ENCODE measurements at regions not wholly inside any gene's neighbourhood (a gene's known extent, or its start where the extent isn't known, plus 50 kb on each side); places are given as distances from the start of the nearest gene placed in this dataset.

- no peaks in the 10 kb centered on the region for H3K9me2 ChIP-seq (replicated peaks; ENCODE audit: low read length)
- H3F3A ChIP-seq (ENCODE audit: low read length, unreplicated experiment) = no peaks in the 10 kb centered on the region
- H3K36me3 ChIP-seq (ENCODE audit: low read depth, low read length) = no peaks in the 10 kb centered on the region
- DNase-seq = no peak
- H3K79me2 ChIP-seq (ENCODE audit: low read length) = no peaks in the 10 kb centered on the region
- ChIA-PET CTCF (no interaction called here), POLR2A (ENCODE audit: unreplicated experiment) (no interaction called here)
- H3K9ac ChIP-seq (ENCODE audit: low read length) = no peak overlapping the region
- no peaks in the 10 kb centered on the region for H4K20me1 ChIP-seq (ENCODE audit: low read length)
- H3K4me3 ChIP-seq (ENCODE audit: low read length) = no peak overlapping the region
- no peak overlapping the region for H2AFZ ChIP-seq (ENCODE audit: low read length)
- H3K4me1 ChIP-seq (ENCODE audit: insufficient read depth, low read length) = peaks cover 22% of the 10 kb centered on the region
- no peaks in the 10 kb centered on the region for H3K9me3 ChIP-seq (ENCODE audit: low read length)
- TF ChIP-seq EZH2phosphoT487 (IDR thresholded peaks at IDR 0.05; ENCODE audit: borderline replicate concordance, low read length) = no peak
- TF ChIP-seq EZH2 (IDR thresholded peaks at IDR 0.05; ENCODE audit: low read length, unreplicated experiment) = no peak
- TF ChIP-seq CTCF (conservative IDR thresholded peaks at IDR 0.05; ENCODE audit: low read depth, low read length) = no peak
- H3K27ac ChIP-seq (ENCODE audit: low read length) = no peak overlapping the region
- no peak for ATAC-seq
- BruUV-seq (replicated peaks) = no TSS peak
- H3K27me3 ChIP-seq (ENCODE audit: low read length) = no peaks in the 10 kb centered on the region
- intact Hi-C loops (cut with micrococcal nuclease) = no loop called here
- no peak overlapping the region for H3K4me2 ChIP-seq (ENCODE audit: low read length)
These were observed 219.3 kb downstream of the PLPP3 start for GRCh38 chr1:56360021-56360420.

GRCh38 chr1:56359056-56359455 lies 220.3 kb downstream of the PLPP3 start:
- H3K9me3 ChIP-seq (ENCODE audit: low read length) = no peaks in the 10 kb centered on the region
- BruUV-seq (replicated peaks) = no TSS peak
- H4K20me1 ChIP-seq (ENCODE audit: low read length) = no peaks in the 10 kb centered on the region
- POLR2A ChIA-PET (ENCODE audit: unreplicated experiment) = no interaction called here
- no peak overlapping the region for H3K4me3 ChIP-seq (ENCODE audit: low read length)
- no peak overlapping the region for H3K27ac ChIP-seq (ENCODE audit: low read length)
- H3K79me2 ChIP-seq (ENCODE audit: low read length) = no peaks in the 10 kb centered on the region
- no peaks in the 10 kb centered on the region for H3F3A ChIP-seq (ENCODE audit: low read length, unreplicated experiment)
- H3K9ac ChIP-seq (ENCODE audit: low read length) = no peak overlapping the region
- no peak overlapping the region for H2AFZ ChIP-seq (ENCODE audit: low read length)
- H3K4me1 ChIP-seq (ENCODE audit: insufficient read depth, low read length) = peaks cover 21% of the 10 kb centered on the region
- no peaks in the 10 kb centered on the region for H3K36me3 ChIP-seq (ENCODE audit: low read depth, low read length)
- no peak for DNase-seq
- TF ChIP-seq EZH2phosphoT487 (IDR thresholded peaks at IDR 0.05; ENCODE audit: borderline replicate concordance, low read length) = no peak
- no peak for TF ChIP-seq EZH2 (IDR thresholded peaks at IDR 0.05; ENCODE audit: low read length, unreplicated experiment)
- no peak for TF ChIP-seq CTCF (conservative IDR thresholded peaks at IDR 0.05; ENCODE audit: low read depth, low read length)
- no peak overlapping the region for H3K4me2 ChIP-seq (ENCODE audit: low read length)
- CTCF ChIA-PET = no interaction called here
- no peaks in the 10 kb centered on the region for H3K27me3 ChIP-seq (ENCODE audit: low read length)
- ATAC-seq = no peak
- H3K9me2 ChIP-seq (replicated peaks; ENCODE audit: low read length) = no peaks in the 10 kb centered on the region
- intact Hi-C loops (cut with micrococcal nuclease) = no loop called here

GRCh38 chr1:56357927-56358690 lies 221.3 kb downstream of the PLPP3 start:
- peaks cover 12% of the 10 kb centered on the region for H3K4me1 ChIP-seq (ENCODE audit: insufficient read depth, low read length)
- H3K27me3 ChIP-seq (ENCODE audit: low read length) = no peaks in the 10 kb centered on the region
- H3K9ac ChIP-seq (ENCODE audit: low read length) = no peak overlapping the region
- no peak overlapping the region for H2AFZ ChIP-seq (ENCODE audit: low read length)
- no peaks in the 10 kb centered on the region for H3F3A ChIP-seq (ENCODE audit: low read length, unreplicated experiment)
- no peaks in the 10 kb centered on the region for H3K9me2 ChIP-seq (replicated peaks; ENCODE audit: low read length)
- intact Hi-C loops (cut with micrococcal nuclease) = no loop called here
- no peaks in the 10 kb centered on the region for H3K36me3 ChIP-seq (ENCODE audit: low read depth, low read length)
- H3K27ac ChIP-seq (ENCODE audit: low read length) = no peak overlapping the region
- H3K79me2 ChIP-seq (ENCODE audit: low read length) = no peaks in the 10 kb centered on the region
- H3K9me3 ChIP-seq (ENCODE audit: low read length) = no peaks in the 10 kb centered on the region
- ChIA-PET CTCF (no interaction called here), POLR2A (ENCODE audit: unreplicated experiment) (no interaction called here)
- BruUV-seq (replicated peaks) = no TSS peak
- no peak overlapping the region for H3K4me2 ChIP-seq (ENCODE audit: low read length)
- ATAC-seq (no peak), DNase-seq (no peak)
- TF ChIP-seq EZH2phosphoT487 (IDR thresholded peaks at IDR 0.05; ENCODE audit: borderline replicate concordance, low read length) = no peak
- no peak for TF ChIP-seq CTCF (conservative IDR thresholded peaks at IDR 0.05; ENCODE audit: low read depth, low read length)
- no peak for TF ChIP-seq EZH2 (IDR thresholded peaks at IDR 0.05; ENCODE audit: low read length, unreplicated experiment)
- H3K4me3 ChIP-seq (ENCODE audit: low read length) = no peak overlapping the region
- no peaks in the 10 kb centered on the region for H4K20me1 ChIP-seq (ENCODE audit: low read length)
